H9 (cell line): ENCODE measurements at regions not wholly inside any gene's neighbourhood (a gene's known extent, or its start where the extent isn't known, plus 50 kb on each side); places are given as distances from the start of the nearest gene placed in this dataset.

Experiments
- DNase-seq: peaks from one replicate; pipeline ENCODE4 v3.0.0-alpha.2; 2017
- H2AFZ ChIP-seq: one replicate; pipeline ENCODE4 v1.6.1; 2013; ENCODE audit warnings: mild to moderate bottlenecking, low read length, control low read depth, moderate library complexity
- H2AK5ac ChIP-seq: 2 replicates; pipeline ENCODE4 v1.6.1; 2013; ENCODE audit warnings: low read length, control low read depth, mixed read lengths; ENCODE audit not compliant: insufficient read length
- H2BK120ac ChIP-seq: one replicate; pipeline ENCODE4 v1.6.1; 2013; ENCODE audit warnings: low read depth, mild to moderate bottlenecking, low read length, control low read depth, inconsistent platforms; ENCODE audit not compliant: poor library complexity, severe bottlenecking
- H2BK12ac ChIP-seq: 2 replicates; pipeline ENCODE4 v1.6.1; 2013; ENCODE audit warnings: low read length, control low read depth, mixed read lengths, low read depth; ENCODE audit not compliant: insufficient read length
- H2BK15ac ChIP-seq: 2 replicates; pipeline ENCODE4 v1.6.1; 2013; ENCODE audit warnings: low read depth, low read length, control low read depth
- H2BK20ac ChIP-seq: one replicate; pipeline ENCODE4 v1.6.1; 2013; ENCODE audit warnings: low read depth, mild to moderate bottlenecking, low read length, control low read depth, inconsistent platforms; ENCODE audit not compliant: poor library complexity, severe bottlenecking
- H2BK5ac ChIP-seq: 2 replicates; pipeline ENCODE4 v1.6.1; 2013; ENCODE audit warnings: low read length, control low read depth, mixed read lengths; ENCODE audit not compliant: insufficient read length
- H3K14ac ChIP-seq: 2 replicates; pipeline ENCODE4 v1.6.1; 2013; ENCODE audit warnings: low read length, control low read depth; ENCODE audit not compliant: insufficient read depth
- H3K18ac ChIP-seq: 2 replicates; pipeline ENCODE4 v1.6.1; 2013; ENCODE audit warnings: low read depth, mild to moderate bottlenecking, mixed read lengths, low read length, control low read depth; ENCODE audit not compliant: insufficient read length
- H3K23ac ChIP-seq: 2 replicates; pipeline ENCODE4 v1.6.1; 2013; ENCODE audit warnings: low read length, control low read depth, mixed read lengths, low read depth; ENCODE audit not compliant: insufficient read length
- H3K23me2 ChIP-seq: 2 replicates; pipeline ENCODE4 v1.6.1; 2013; ENCODE audit warnings: low read depth, mild to moderate bottlenecking, mixed read lengths, low read length, control low read depth; ENCODE audit not compliant: insufficient read length, poor library complexity, severe bottlenecking
- H3K27ac ChIP-seq: 2 replicates; pipeline ENCODE4 v1.5.1; 2013; ENCODE audit warnings: low read length, control low read depth, mixed read lengths, low read depth; ENCODE audit not compliant: insufficient read length
- H3K27me3 ChIP-seq: 2 replicates; pipeline ENCODE4 v1.6.1; 2013; ENCODE audit warnings: low read length, control low read depth, inconsistent platforms; ENCODE audit not compliant: insufficient read depth
- H3K4ac ChIP-seq: 2 replicates; pipeline ENCODE4 v1.6.1; 2013; ENCODE audit warnings: low read depth, mild to moderate bottlenecking, control low read depth, inconsistent platforms, low read length, moderate library complexity
- H3K4me1 ChIP-seq: 2 replicates; pipeline ENCODE4 v1.6.1; 2013; ENCODE audit warnings: low read length, control low read depth, inconsistent platforms; ENCODE audit not compliant: insufficient read depth
- H3K4me2 ChIP-seq: 2 replicates; pipeline ENCODE4 v1.6.1; 2013; ENCODE audit warnings: low read length, control low read depth, mixed read lengths; ENCODE audit not compliant: insufficient read length, insufficient read depth
- H3K56ac ChIP-seq: 2 replicates; pipeline ENCODE4 v1.6.1; 2013; ENCODE audit warnings: low read depth, mild to moderate bottlenecking, mixed read lengths, low read length, control low read depth; ENCODE audit not compliant: insufficient read length
- H3K79me1 ChIP-seq: 2 replicates; pipeline ENCODE4 v1.6.1; 2013; ENCODE audit warnings: low read depth, mild to moderate bottlenecking, moderate library complexity, low read length, control low read depth, inconsistent platforms; ENCODE audit not compliant: insufficient read depth, poor library complexity, severe bottlenecking
- H3K79me2 ChIP-seq: 2 replicates; pipeline ENCODE4 v1.6.1; 2013; ENCODE audit warnings: low read length, control low read depth, inconsistent platforms; ENCODE audit not compliant: insufficient read depth
- H3K9ac ChIP-seq: 2 replicates; pipeline ENCODE4 v1.6.1; 2013; ENCODE audit warnings: low read length, control low read depth, mixed read lengths; ENCODE audit not compliant: insufficient read length; ENCODE audit errors: extremely low read depth
- H3K9me3 ChIP-seq: one replicate; pipeline ENCODE4 v1.6.1; 2013; ENCODE audit warnings: low read depth, low read length, inconsistent platforms; ENCODE audit not compliant: control insufficient read depth
- H3T11ph ChIP-seq: one replicate; pipeline ENCODE4 v1.6.1; 2013; ENCODE audit warnings: mild to moderate bottlenecking, low read length, control low read depth, inconsistent platforms
- H4K20me1 ChIP-seq: one replicate; pipeline ENCODE4 v1.6.1; 2013; ENCODE audit not compliant: control insufficient read depth, insufficient read length, insufficient read depth
- H4K5ac ChIP-seq: 2 replicates; pipeline ENCODE4 v1.6.1; 2013; ENCODE audit warnings: low read depth, mild to moderate bottlenecking, mixed read lengths, low read length, control low read depth; ENCODE audit not compliant: insufficient read length
- H4K8ac ChIP-seq: replicated peaks from 2 replicates; pipeline ENCODE4 v1.6.1; 2013; ENCODE audit warnings: low read length, control low read depth, mixed read lengths, low read depth; ENCODE audit not compliant: insufficient read length
- H4K91ac ChIP-seq: 2 replicates; pipeline ENCODE4 v1.6.1; 2013; ENCODE audit warnings: low read depth, mild to moderate bottlenecking, moderate library complexity, mixed read lengths, low read length, control low read depth; ENCODE audit not compliant: insufficient read length
- H3K27ac Mint-ChIP-seq, 3 experiments: 2 replicates in 2 of 3; 3 replicates in 1 of 3; pipeline ENCODE4 v1.8.0; 2020 to 2021; ENCODE audit warnings: mixed read lengths in 3 of 3, mild to moderate bottlenecking in 1 of 3, moderate library complexity in 1 of 3
- H3K27me3 Mint-ChIP-seq: 2 replicates; pipeline ENCODE4 v1.8.0; 2021; ENCODE audit warnings: low read depth, mild to moderate bottlenecking, moderate library complexity, mixed read lengths
- H3K36me3 Mint-ChIP-seq, 3 experiments: 2 replicates in 2 of 3; 3 replicates in 1 of 3; pipeline ENCODE4 v1.8.0; 2020 to 2021; ENCODE audit warnings: low read depth in 3 of 3, mixed read lengths in 3 of 3; ENCODE audit not compliant: insufficient read depth in 1 of 3
- H3K4me1 Mint-ChIP-seq, 2 experiments: 2 replicates each; pipeline ENCODE4 v1.8.0; 2020; ENCODE audit warnings: mixed read lengths in 2 of 2
- H3K4me3 Mint-ChIP-seq, 2 experiments: 2 replicates in 1 of 2; 3 replicates in 1 of 2; pipeline ENCODE4 v1.8.0; 2020 to 2021; ENCODE audit warnings: mild to moderate bottlenecking in 2 of 2, mixed read lengths in 2 of 2, moderate library complexity in 1 of 2
- H3K9me3 Mint-ChIP-seq, 2 experiments: 2 replicates in 1 of 2; 3 replicates in 1 of 2; pipeline ENCODE4 v1.8.0; 2020; ENCODE audit warnings: mild to moderate bottlenecking in 2 of 2, mixed read lengths in 2 of 2, moderate library complexity in 1 of 2
- WGBS: extraction: QIAGEN DNeasy Blood & Tissue Kit; methylation state at CpG from one replicate; pipeline ENCODE4 v1.1.7; 2013; ENCODE audit warnings: missing lambda C conversion rate, low lambda C conversion rate, mixed read lengths; ENCODE audit not compliant: insufficient read length; ENCODE audit errors: extremely low coverage; 5-methylcytosine and 5-hydroxymethylcytosine counted together
- TF ChIP-seq, protein P1 (sequence below): fragments of 200-600 bp; sonication (generic); conservative IDR thresholded peaks from 3 replicates; pipeline ENCODE4 v1.8.0; 2021; ENCODE audit warnings: antibody characterized with exemption, mild to moderate bottlenecking

DNA sequence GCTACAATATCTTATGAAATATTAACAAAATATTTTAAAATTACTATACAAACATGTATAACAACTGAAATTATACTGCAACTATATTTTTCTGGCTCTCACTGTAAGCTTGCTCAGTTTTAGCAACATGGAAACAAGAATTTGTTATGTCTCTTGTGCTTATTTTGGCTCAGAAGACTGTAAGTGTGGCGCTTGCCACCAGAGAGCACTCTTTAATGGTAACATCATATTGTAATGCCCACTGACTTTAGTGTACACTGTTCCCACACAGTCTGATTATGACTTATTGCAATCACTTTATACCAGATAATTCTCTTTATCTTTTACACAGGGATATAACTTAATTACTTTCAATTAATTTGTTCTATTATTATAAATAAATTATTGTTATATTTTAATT, 1500.6 kb upstream of the TMEFF2 start:
- H2AFZ ChIP-seq = no peak overlapping the region
- no peaks in the 10 kb centered on the region for H3K27me3 ChIP-seq
- H3K27me3 Mint-ChIP-seq = no peaks in the 10 kb centered on the region
- no peaks in the 10 kb centered on the region for H3K23me2 ChIP-seq
- no peak overlapping the region for H2BK12ac ChIP-seq
- no peaks in the 10 kb centered on the region for H3K79me1 ChIP-seq
- no peak overlapping the region for H2BK5ac ChIP-seq
- H3K4ac ChIP-seq = no peak overlapping the region
- no peak overlapping the region for H3K18ac ChIP-seq
- H2BK20ac ChIP-seq = no peak overlapping the region
- H3K14ac ChIP-seq = no peak overlapping the region
- H3K56ac ChIP-seq = no peak overlapping the region
- H3K4me1 ChIP-seq = no peaks in the 10 kb centered on the region
- no peaks in the 10 kb centered on the region for H4K20me1 ChIP-seq
- H3K27ac ChIP-seq = no peak overlapping the region
- no peak overlapping the region for H2AK5ac ChIP-seq
- TF ChIP-seq, protein P1, sequence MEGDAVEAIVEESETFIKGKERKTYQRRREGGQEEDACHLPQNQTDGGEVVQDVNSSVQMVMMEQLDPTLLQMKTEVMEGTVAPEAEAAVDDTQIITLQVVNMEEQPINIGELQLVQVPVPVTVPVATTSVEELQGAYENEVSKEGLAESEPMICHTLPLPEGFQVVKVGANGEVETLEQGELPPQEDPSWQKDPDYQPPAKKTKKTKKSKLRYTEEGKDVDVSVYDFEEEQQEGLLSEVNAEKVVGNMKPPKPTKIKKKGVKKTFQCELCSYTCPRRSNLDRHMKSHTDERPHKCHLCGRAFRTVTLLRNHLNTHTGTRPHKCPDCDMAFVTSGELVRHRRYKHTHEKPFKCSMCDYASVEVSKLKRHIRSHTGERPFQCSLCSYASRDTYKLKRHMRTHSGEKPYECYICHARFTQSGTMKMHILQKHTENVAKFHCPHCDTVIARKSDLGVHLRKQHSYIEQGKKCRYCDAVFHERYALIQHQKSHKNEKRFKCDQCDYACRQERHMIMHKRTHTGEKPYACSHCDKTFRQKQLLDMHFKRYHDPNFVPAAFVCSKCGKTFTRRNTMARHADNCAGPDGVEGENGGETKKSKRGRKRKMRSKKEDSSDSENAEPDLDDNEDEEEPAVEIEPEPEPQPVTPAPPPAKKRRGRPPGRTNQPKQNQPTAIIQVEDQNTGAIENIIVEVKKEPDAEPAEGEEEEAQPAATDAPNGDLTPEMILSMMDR = peak; percentile 67
- no peaks in the 10 kb centered on the region for H3K4me1 Mint-ChIP-seq
- no peak for DNase-seq
- H3K27ac Mint-ChIP-seq = no peak overlapping the region
- H3K79me2 ChIP-seq = no peaks in the 10 kb centered on the region
- H3K9ac ChIP-seq = no peak overlapping the region
- no peaks in the 10 kb centered on the region for H3K9me3 Mint-ChIP-seq
- no peak overlapping the region for H3K4me2 ChIP-seq
- H3T11ph ChIP-seq = no peak overlapping the region
- no CpG with 5 or more reads among the region's 1 CpG for WGBS
- H3K23ac ChIP-seq = no peak overlapping the region
- H4K8ac ChIP-seq = no peak overlapping the region
- H3K4me3 Mint-ChIP-seq = no peak overlapping the region
- no peak overlapping the region for H4K91ac ChIP-seq
- H3K9me3 ChIP-seq = no peaks in the 10 kb centered on the region
- no peak overlapping the region for H4K5ac ChIP-seq
- no peak overlapping the region for H2BK15ac ChIP-seq
- no peaks in the 10 kb centered on the region for H3K36me3 Mint-ChIP-seq
- H2BK120ac ChIP-seq = no peak overlapping the region
